Cardiac fibroblast (primary cell): ENCODE measurements at regions not wholly inside any gene's neighbourhood (a gene's known extent, or its start where the extent isn't known, plus 50 kb on each side); places are given as distances from the start of the nearest gene placed in this dataset.

Experiments used
- DNase-seq, 2 donors: peaks; one replicate each; pipeline versions ENCODE4 v3.0.0 to v3.0.0-alpha.2; 2010; ENCODE audit warnings: low read depth in 2 of 2
- H3K4me3 ChIP-seq, 2 donors: replicated peaks in 1 of 2; 1 replicate in 1 of 2; 2 replicates in 1 of 2; pipeline ENCODE4 v1.5.1; 2011; ENCODE audit warnings: low read depth in 2 of 2, low read length in 2 of 2, mild to moderate bottlenecking in 2 of 2, moderate library complexity in 1 of 2
- TF ChIP-seq, protein P1 (sequence below): IDR thresholded peaks from one replicate; pipeline ENCODE4 v1.5.1; 2011; ENCODE audit warnings: low read depth, mild to moderate bottlenecking, low read length, inconsistent platforms

DNA sequence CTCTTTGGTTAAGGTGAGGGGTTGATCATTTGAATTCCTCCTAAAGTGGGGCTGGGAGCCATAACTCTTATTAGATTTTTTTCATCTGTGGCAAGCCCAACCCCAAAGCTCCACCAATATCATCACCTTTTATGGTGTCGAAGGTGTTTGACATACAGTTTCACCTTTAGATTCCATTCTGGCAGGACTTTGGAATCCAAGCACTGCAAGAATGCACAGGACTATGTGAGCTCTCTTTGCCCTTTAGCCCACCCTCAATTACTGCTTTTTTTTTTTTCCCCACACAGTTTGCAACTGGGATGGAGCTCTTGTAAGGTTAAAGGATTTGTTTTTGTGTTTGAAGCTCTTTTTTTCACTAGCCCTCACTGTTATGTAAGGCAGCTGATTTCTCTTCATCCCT lies 154.0 kb upstream of the KCNJ16 start:
- no peak overlapping the region for H3K4me3 ChIP-seq
- DNase-seq: no peak
- TF ChIP-seq, protein P1, sequence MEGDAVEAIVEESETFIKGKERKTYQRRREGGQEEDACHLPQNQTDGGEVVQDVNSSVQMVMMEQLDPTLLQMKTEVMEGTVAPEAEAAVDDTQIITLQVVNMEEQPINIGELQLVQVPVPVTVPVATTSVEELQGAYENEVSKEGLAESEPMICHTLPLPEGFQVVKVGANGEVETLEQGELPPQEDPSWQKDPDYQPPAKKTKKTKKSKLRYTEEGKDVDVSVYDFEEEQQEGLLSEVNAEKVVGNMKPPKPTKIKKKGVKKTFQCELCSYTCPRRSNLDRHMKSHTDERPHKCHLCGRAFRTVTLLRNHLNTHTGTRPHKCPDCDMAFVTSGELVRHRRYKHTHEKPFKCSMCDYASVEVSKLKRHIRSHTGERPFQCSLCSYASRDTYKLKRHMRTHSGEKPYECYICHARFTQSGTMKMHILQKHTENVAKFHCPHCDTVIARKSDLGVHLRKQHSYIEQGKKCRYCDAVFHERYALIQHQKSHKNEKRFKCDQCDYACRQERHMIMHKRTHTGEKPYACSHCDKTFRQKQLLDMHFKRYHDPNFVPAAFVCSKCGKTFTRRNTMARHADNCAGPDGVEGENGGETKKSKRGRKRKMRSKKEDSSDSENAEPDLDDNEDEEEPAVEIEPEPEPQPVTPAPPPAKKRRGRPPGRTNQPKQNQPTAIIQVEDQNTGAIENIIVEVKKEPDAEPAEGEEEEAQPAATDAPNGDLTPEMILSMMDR: no peak

DNA sequence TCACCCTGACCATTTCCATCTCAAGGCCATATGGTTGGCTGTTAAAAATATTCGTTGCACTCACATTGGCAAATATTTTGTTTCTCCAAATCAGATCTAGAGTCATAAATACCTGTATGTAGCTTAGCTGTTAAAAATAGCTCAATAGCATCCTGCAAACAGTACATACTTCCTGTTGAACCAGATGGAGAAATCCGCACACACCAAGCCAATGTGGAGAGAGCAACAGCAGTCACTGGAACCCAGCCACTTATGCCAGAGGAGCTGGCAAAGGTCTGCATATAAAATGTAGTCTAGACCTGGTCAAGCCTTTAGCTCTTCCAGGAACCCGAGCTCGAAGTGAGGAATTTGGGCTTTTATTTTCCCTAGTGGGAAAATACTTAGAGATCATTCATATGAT lies 146.4 kb upstream of the KCNJ16 start:
- TF ChIP-seq, protein P1: no peak
- no peak for DNase-seq
- no peak overlapping the region for H3K4me3 ChIP-seq

DNA sequence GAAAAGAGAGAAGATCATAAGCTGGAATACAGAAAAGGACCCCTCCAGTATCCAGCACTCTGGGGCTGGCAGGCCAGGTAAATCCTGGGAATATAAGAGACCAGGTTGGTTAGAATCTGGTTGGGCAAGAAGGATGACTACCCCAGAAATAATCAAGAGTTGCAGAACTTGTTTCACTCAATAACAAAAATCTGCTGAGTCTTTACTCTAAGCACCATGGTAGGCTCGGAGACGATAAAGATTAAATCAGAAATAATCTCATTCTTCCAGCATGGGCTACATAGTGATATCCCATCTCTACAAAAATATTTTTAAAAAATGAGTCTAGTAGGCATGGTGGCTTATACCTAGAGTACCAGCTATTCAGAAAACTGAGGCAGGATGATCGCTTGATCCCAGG lies 138.0 kb upstream of the KCNJ16 start:
- DNase-seq: no peak
- H3K4me3 ChIP-seq: no peak overlapping the region
- TF ChIP-seq, protein P1: no peak

- no peak for DNase-seq
- TF ChIP-seq, protein P1: no peak
- H3K4me3 ChIP-seq: no peak overlapping the region
Observed at GRCh38 chr17:69943058-69943457, 132.0 kb upstream of the KCNJ16 start.

DNA sequence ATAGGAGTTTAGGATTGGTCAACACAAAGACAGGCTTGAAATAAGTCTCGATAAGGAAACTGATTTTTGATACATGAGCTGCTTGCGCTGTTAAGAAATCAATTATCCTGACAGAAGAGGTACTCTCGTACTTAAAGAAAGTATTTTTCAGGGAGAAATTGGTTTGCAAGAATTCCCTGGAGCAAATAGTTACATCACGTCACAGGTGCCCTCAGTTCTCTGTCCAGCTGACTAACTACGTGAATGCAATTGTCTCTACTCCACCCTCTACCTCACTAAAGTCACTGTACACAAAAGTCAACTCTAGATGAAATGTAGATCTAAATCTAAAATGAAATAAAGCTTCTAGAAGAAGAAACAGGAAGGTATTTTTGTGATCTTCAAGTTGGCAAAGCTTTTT lies 130.6 kb upstream of the KCNJ16 start:
- DNase-seq: no peak
- TF ChIP-seq, protein P1: no peak
- H3K4me3 ChIP-seq: no peak overlapping the region

- no peak for DNase-seq
- TF ChIP-seq, protein P1: no peak
- no peak overlapping the region for H3K4me3 ChIP-seq
Observed at GRCh38 chr17:69945698-69946185, 129.3 kb upstream of the KCNJ16 start.
